ENCODE measurements at regions not wholly inside any gene's neighbourhood (a gene's known extent, or its start where the extent isn't known, plus 50 kb on each side); places are given as distances from the start of the nearest gene placed in this dataset.

GRCh38 chr10:81570878-81571794 is 303.9 kb upstream of the NRG3 start:
- CTCF ChIA-PET (ENCODE audit: partially characterized antibody) = interaction anchor here (1.5 kb wide), 1 partner anchor 10 kb away, joined by 3 read pairs; no protein-coding TSS in a partner anchor
- no peak for DNase-seq (ENCODE audit: low read depth in 1 of 2, low spot score in 2 of 2)

More at GRCh38 chr10:81570878-81571794, 303.9 kb upstream of the NRG3 start:
- H4K20me1 ChIP-seq (replicated peaks in 1 of 2; ENCODE audit: control insufficient read depth in 1 of 2, insufficient read depth in 2 of 2, low read length in 2 of 2) = no peaks in the 10 kb centered on the region
- H3K79me1 ChIP-seq (ENCODE audit: low read depth, low read length) = no peaks in the 10 kb centered on the region
- no peak overlapping the region for H3K56ac ChIP-seq (replicated peaks; ENCODE audit: insufficient read length, low read depth, low read length)
- H3K23me2 ChIP-seq (ENCODE audit: low read depth, low read length) = no peaks in the 10 kb centered on the region
- H3K79me2 ChIP-seq (ENCODE audit: control insufficient read depth in 1 of 2, insufficient read depth in 2 of 2, low read length in 2 of 2) = no peaks in the 10 kb centered on the region
- H2AFZ ChIP-seq (ENCODE audit: low read length) = no peak overlapping the region
- no peak overlapping the region for H3K4me2 ChIP-seq (ENCODE audit: insufficient read depth in 1 of 2, low read depth in 2 of 2, low read length in 2 of 2)
- no peaks in the 10 kb centered on the region for H3K36me3 ChIP-seq (ENCODE audit: control insufficient read depth in 2 of 4, insufficient read depth in 4 of 4, low read length in 3 of 4)
- H3K9me3 ChIP-seq (ENCODE audit: insufficient read depth in 2 of 2, low read depth in 1 of 2, low read length in 1 of 2) = no peaks in the 10 kb centered on the region
- H2BK5ac ChIP-seq (ENCODE audit: low read depth, low read length) = no peak overlapping the region
- no peak overlapping the region for H3K18ac ChIP-seq (ENCODE audit: extremely low read depth, low read length)
- H2AK5ac ChIP-seq (ENCODE audit: low read depth, low read length) = no peak overlapping the region
- no peak overlapping the region for H2BK120ac ChIP-seq (replicated peaks; ENCODE audit: low read depth, low read length)
- WGBS, 2 experiments (ENCODE audit: extremely low coverage in 1 of 2, insufficient coverage in 1 of 2, insufficient read length in 1 of 2, insufficient replicate concordance in 2 of 2, low coverage in 1 of 2, low lambda C conversion rate in 2 of 2, missing lambda C conversion rate in 1 of 2) = 95% methylated on average over 17 of the region's 21 CpGs; no CpG with 5 or more reads in 1 of the 2 experiments
- POLR2A ChIA-PET (ENCODE audit: partially characterized antibody) = no interaction called here
- no peak overlapping the region for H2BK20ac ChIP-seq (ENCODE audit: low read length)
- no peak overlapping the region for H3K4ac ChIP-seq (replicated peaks; ENCODE audit: insufficient read length, low read depth, low read length)
- no peak for FAIRE-seq
- H4K5ac ChIP-seq (ENCODE audit: insufficient read length, low read depth, low read length) = no peak overlapping the region
- H3K27ac ChIP-seq (ENCODE audit: low read depth, low read length) = no peak overlapping the region
- TF ChIP-seq SP1 (IDR thresholded peaks at IDR 0.05; ENCODE audit: low read depth, low read length) (no peak), CTCF (IDR thresholded peaks at IDR 0.05; ENCODE audit: control extremely low read depth in 1 of 3, insufficient read depth in 1 of 3, low read depth in 1 of 3, low read length in 3 of 3) (peak in 1 of 3 experiments; percentile 8; a peak in 1 of 4 replicates)
- peak overlapping the region; percentile 28; the same call in 1 of the 2 replicates for H4K8ac ChIP-seq (ENCODE audit: extremely low read depth, insufficient read depth, low read length)
- H3K14ac ChIP-seq (ENCODE audit: insufficient read length) = no peak overlapping the region
- no peaks in the 10 kb centered on the region for H3K4me1 ChIP-seq (replicated peaks in 1 of 4; ENCODE audit: control insufficient read depth in 3 of 4, insufficient read depth in 4 of 4, low read length in 3 of 4)
- H3K27me3 ChIP-seq (replicated peaks in 1 of 4; ENCODE audit: control insufficient read depth in 3 of 4, extremely low read depth in 1 of 4, insufficient read depth in 3 of 4, low read length in 3 of 4) = no peaks in the 10 kb centered on the region
- no peak overlapping the region for H2BK12ac ChIP-seq (ENCODE audit: low read depth, low read length)
- no peak overlapping the region for H3K4me3 ChIP-seq (ENCODE audit: extremely low read depth in 1 of 4, insufficient read depth in 2 of 4, low read depth in 3 of 4, low read length in 4 of 4)
- no peak overlapping the region for H2BK15ac ChIP-seq (ENCODE audit: low read length)
- no peak overlapping the region for H4K91ac ChIP-seq (replicated peaks; ENCODE audit: insufficient read length, low read length)
- H3K23ac ChIP-seq (ENCODE audit: insufficient read length) = no peak overlapping the region
- H3K9ac ChIP-seq (replicated peaks in 1 of 4; ENCODE audit: extremely low read depth in 1 of 4, low read depth in 3 of 4, low read length in 3 of 4) = no peak overlapping the region
